Activated T-cell treated with anti-CD3 and anti-CD28 coated beads for 1 hour (primary cell): ENCODE measurements at regions not wholly inside any gene's neighbourhood (a gene's known extent, or its start where the extent isn't known, plus 50 kb on each side); places are given as distances from the start of the nearest gene placed in this dataset.

ENCODE experiments used
- DNase-seq: peaks from one replicate; pipeline ENCODE4 v3.0.0-alpha.2; 2020; ENCODE audit warnings: low read depth

DNA sequence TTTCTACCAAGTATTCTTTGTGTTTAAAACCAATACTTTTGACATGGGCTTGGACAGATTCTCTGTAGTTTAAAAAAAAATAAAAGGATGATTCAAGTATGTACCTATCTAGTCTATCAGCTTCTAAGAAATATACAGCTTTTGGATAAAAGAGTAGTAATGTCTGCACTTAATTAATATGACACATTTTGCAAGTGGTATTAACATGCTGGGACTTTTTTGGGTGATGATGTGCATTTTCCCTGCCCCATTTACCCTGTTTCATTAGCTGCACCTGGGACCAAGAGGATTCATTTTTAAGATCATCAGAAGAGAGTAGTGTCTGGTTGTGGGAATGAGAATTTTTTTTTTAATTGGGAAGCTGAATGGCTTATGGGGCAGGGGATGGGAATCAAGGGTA, 236.2 kb upstream of the KLF14 start:
- no peak for DNase-seq

- DNase-seq: no peak
Measured at GRCh38 chr7:130970696-130971095, 236.7 kb upstream of the KLF14 start.

DNA sequence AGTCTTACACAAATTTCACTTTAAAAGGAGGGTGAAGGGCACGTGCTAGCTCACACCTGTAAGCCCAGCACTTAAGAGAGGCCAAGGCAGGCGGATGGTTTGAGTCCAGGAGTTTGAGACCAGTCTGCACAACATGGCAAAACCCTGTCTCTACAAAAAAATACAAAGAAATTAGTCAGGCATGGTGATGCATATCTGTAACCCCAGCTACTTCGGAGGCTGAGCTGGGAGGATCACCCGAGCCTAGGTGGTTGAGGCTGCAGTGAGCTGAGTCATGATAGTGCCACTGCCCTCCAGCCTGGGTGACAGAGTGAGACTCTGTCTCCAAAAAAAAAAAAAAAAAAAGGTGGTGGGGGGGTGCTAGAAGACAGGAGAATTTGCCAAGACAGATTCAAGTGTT, 237.3 kb upstream of the KLF14 start:
- DNase-seq: no peak

DNA sequence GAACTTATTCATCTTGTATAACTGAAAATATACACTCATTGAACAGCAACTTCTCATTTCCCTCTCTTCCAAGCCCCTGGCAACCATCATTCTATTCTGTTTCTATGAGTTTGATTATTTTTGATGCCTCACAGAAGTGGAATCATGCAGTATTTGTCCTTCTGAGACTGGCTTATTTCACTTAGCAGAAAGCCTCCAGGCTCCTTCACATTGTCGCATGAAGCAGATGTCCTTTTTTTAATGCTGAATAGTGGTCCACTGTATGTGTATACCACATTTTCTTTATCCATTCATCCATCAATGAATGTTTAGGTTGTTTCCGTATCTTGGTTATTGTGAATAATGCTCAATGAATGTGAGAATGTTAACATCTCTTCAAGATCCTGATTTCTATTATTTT, 238.2 kb upstream of the KLF14 start:
- no peak for DNase-seq

DNA sequence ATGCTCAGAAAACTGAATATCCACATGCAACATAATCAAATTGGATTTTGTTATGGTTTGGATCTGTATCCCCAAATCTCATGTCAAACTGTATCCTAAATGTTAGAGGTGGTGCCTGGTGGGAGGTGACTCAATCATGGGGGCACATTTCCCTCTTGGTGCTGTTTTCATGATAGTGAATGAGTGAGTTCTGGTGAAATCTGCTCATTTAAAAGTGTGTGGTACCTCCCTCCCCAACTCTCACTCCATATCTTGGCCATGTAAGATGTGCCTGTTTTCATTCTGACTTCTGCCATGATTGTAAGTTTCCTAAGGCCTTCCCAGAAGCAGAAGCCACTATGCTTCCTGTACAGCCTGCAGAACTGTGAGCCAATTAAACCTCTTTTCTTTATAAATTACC, 239.6 kb upstream of the KLF14 start:
- no peak for DNase-seq

DNA sequence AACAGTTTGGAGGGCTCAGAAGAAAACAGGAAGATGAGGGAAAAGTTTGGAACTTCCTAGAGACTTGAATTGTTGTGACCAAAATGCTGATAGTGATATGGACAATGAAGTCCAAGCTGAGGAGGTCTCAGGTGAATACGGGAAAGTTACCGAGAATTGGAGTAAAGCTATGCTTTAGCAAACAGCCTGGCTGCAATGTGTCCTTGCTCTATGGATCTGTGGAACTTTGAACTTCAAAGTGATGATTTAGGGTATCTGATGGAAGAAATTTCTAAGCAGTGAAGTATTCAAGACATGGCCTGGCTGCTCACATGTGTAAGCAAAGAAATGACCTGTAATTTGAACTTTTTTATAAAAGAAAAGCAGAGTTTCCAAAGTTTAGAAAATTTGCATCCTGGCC, 240.2 kb upstream of the KLF14 start:
- DNase-seq: no peak

DNA sequence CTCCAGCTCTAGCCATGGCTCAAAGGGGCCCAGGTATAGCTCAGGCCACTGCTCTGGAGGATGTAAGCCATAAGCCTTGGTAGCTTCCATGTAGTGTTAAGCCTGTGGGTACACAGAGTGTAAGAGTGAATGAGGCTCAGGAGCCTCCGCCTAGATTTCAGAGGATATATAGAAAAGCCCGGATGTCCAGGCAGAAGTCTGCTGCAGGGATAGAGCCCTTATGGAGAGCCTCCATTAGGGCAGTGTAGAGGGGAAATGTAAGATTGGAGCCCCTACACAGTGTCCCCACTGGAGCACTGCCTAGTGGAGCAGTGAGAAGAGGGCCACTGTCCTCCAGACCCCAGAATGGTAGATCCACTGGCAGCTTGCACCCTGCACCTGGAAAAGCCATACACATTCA, 240.8 kb upstream of the KLF14 start:
- DNase-seq: no peak

GRCh38 chr7:130975731-130976130, 241.7 kb upstream of the KLF14 start:
- DNase-seq: no peak

DNA sequence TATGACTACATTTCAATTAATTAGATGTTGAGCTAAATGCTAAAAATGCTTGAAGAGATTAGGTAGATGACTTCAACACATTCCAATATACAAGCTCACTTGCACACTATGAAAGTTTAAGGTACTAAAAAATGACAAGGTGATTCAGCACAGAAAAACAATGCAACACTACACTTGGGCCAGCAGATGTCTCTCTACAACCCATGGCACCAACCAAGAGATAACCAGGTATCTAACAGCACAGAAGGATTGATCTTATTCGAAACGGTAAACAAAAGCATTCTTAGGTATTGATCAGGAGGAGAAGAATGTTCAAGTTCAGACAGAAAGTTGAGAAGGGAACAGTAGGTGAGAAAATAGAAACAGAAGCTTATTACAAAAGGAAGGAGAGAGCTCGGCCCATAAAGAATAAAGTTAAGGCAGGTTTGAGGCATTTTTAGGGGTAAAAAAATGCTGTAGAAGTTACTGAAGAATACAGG, 248.2 kb upstream of the KLF14 start:
- no peak for DNase-seq

DNA sequence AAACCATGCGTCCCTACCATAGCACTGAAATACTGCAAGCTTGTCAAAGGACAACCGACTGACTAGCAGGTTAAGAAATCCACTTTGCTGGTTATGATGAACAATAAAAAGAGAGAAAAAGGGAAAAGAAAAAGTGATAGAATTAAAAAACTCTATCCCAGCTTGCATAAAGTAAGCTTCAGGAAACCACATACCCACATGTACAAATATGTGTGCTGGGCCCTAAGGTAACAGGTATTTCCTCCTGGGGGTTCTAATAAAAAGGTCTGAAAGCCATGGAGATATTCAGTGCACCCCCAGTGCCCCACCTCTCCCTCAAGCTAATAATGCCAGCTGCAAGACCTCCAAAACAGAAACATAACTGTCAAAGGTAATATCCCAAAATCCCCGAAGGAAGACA, 248.6 kb upstream of the KLF14 start:
- DNase-seq: no peak

DNA sequence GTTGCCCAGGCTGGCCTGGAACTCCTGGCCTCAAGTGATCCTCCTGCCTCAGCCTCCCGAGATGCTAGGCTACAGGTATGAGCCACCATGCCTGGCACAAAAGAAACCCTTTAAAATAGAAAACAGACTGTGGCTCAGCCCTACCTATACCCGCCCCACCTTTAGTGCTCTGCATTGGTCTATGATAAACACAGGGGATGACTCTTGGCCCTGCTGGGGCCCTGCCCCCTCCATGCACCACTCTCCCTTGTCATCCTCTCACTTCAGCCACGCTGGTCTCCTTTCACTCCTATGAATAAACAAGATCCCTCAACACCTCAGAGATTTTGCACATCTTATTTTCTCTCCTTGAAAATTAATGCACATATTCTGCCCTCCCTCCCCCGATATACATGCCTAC, 251.4 kb upstream of the KLF14 start:
- DNase-seq: no peak

DNA sequence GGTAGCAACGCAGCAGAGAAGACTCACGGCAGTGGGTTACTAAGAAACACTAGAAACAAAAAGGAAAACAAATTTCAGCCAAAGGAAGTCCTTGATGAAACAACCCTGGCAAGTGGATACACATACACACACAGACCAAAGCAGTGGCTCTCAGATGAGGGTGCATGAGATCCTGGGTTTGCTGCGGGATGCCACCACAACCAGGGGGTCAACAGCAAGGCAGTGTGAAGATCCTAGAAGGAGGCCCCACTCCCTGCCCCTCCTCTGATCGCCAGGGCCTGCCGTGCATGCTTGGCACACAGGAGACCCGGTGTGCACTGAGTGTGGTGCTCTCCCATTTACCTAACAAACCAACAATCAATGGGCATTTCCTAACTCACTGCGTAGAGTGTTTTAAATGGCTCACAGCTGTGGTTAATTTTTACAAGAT, 252.3 kb upstream of the KLF14 start:
- no peak for DNase-seq

DNA sequence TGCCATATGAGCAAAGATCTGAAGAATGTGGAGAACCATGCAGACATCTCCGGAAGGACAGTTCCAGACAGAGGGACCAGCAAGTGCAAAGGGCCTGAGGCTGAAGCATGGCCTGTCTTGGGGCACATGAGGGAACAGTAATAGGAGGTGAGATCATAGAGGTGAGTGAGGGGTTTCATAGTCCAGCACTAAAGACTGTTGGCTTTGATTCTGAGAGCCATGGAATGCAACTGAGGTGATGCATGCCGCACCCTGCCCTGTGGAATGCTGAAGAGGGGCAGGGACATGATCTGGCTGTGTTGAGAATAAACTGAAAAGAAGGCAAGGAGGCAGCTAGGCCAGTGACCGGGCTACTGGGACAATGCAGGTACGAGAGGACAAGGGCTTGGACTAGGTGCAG, 253.1 kb upstream of the KLF14 start:
- DNase-seq: no peak

DNA sequence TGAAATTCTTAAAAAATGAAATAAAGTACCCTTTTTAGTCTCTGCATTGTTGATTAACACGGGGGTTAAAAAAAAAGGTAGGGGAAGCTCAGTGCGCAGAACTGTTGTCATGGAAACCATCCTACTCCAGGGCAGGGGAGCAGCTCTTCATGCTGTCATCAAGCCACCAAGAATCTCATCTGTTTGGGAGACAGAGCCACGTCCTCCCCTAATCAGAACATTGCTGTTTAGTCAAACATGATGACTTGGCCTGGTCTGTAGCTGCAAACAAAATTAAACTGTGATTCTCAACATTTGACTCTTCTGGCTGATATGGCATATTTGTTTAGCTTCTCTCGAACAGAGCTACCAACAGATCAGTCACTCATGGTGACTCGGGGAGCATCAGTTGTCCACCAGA, 254.4 kb upstream of the KLF14 start:
- no peak for DNase-seq

DNA sequence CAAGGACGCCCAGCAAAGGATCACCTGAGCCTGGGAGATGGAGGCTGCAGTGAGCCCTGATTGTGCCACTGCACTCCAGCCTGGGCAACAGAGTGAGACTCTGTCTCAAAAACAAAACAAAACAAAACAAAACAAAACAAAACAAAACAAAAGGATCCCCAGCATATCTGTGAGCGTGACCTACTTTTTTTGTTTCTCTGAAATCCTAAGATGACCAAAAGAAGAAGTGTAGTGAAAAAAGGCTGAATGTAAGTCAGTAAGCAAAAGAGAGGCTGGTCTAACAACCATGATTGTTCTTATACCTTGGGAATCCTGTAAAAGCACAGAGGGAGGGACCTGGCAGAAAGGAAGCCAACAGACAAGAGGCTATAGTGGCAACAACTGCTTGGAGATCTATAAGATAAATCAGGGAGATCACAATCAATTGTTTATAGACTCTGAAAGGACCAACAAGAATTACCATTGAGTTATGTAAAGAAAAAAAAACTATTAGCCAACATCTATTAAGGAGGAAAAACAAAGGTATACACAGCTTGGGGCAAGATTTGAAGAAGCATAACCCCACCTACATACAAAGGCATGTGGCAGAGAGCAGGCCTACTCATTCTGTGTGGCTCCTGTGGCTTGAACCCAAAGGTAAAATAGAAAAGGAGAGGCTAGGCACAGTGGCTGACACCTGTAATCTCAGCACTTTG, 255.2 kb upstream of the KLF14 start:
- DNase-seq: no peak

- DNase-seq: no peak
Measured at GRCh38 chr7:130990178-130990832, 256.3 kb upstream of the KLF14 start.

- no peak for DNase-seq
Measured at GRCh38 chr7:130993671-130994365, 259.8 kb upstream of the KLF14 start.

DNA sequence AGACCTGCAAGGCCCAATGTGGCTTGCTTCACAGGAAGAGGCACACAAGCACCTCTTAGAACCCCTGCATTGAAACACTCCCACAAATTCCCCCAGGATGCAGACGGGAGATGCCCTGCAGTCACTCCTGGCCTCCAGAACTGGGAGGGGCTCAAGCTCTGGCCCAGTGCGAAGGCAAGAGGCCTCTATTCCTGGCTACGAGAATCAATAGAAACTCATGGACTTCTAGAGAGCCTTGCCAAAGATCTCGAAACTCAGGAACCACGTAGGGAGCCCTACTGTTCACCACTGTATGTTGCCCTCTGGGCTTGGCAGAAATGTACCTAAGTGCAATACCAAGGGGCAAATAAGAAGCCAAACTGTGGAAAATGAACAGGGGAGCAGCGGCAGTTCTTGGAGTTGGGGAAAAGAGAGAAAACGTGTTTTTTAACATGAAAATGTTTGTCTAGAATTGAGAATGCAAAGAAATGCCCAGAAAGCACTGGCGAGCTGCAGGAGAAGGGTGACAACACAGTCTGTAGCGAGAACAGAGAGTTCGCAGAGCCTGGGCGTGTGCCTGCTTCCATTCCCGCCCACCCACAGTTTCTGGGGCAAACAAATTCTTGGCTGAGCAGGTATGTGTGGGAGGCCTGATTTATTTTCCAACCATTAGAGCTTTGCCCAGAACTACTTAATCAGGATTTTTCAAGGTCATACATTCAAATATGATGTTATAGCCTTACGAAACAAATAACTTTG, 260.5 kb upstream of the KLF14 start:
- DNase-seq: no peak

- DNase-seq: no peak
Measured at GRCh38 chr7:130995252-130996081, 261.5 kb upstream of the KLF14 start.

- no peak for DNase-seq
Measured at GRCh38 chr7:130996205-130996832, 262.3 kb upstream of the KLF14 start.

DNA sequence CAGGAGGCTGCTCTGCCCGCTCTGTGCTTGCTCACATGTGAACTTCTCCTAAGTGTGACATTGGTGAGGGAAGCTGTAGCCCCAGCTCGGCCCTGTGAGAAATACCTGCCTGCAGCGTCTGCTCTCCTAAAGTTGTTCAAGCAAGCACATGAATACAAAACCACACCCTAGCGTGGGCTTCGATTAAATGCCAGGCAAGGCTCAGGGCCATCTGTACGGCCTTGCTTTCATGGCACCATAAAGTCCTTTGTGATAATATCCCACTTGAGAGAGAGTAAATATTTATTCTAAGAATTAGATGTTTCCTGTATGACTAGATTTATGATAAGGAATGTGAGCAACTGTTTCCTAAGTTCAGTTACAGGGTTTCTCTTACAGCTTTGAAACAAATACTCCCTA, 262.8 kb upstream of the KLF14 start:
- DNase-seq: no peak
